HG03039 (cell line): ENCODE measurements at regions not wholly inside any gene's neighbourhood (a gene's known extent, or its start where the extent isn't known, plus 50 kb on each side); places are given as distances from the start of the nearest gene placed in this dataset.
"Not testable (repeated sequence)": the region's sequence is repeated elsewhere in the genome, so short reads cannot be mapped to it uniquely, and the experiment has no call there.

Source experiments
- ATAC-seq: cut with Tn5 transposase; IDR thresholded peaks from one replicate; pipeline ENCODE4 v1.9.1; 2021; ENCODE audit warnings: mild to moderate bottlenecking, moderate library complexity; ENCODE audit not compliant: unreplicated experiment

DNA sequence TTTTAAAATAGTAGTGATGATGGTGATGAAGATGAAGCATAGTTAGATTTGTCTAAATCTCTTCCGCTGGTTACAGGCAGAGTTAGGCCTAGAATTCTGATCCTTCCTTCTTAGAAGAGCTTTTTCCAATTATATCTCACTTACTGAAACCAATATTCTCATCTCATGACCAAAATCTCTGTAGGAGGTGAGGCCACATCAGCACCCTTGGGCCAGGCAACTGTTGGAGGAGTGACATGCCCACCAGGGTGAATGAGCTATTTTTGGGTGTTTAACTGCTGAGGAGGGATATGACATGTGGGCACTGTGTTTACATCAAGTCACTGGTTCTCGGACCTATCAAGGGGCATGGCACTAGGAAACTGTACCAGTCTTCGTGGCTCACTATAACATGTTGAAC, 102.2 kb upstream of the SLC24A3 start:
- ATAC-seq = no peak

- ATAC-seq = no peak
Observed at GRCh38 chr20:19110881-19111460, 101.5 kb upstream of the SLC24A3 start.

DNA sequence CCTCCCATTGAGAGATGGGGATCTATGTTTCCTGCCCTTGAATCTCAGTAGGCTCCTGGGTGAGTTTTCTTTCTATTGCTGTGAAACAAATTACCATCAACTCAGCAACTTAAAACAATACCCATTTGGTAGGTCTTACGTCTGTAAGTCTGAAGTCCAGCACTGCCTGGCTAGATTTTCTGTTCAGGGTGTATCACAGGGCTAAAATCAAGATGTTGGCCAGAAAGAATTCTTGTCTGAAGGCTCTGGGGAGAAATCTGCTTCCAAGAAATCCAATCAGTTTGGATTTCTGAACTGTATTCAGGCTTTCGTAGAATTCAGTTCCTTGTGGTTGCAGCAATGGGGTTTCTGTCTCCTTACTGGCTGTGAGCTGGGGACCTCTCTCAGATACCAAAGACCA, 99.6 kb upstream of the SLC24A3 start:
- no peak for ATAC-seq

DNA sequence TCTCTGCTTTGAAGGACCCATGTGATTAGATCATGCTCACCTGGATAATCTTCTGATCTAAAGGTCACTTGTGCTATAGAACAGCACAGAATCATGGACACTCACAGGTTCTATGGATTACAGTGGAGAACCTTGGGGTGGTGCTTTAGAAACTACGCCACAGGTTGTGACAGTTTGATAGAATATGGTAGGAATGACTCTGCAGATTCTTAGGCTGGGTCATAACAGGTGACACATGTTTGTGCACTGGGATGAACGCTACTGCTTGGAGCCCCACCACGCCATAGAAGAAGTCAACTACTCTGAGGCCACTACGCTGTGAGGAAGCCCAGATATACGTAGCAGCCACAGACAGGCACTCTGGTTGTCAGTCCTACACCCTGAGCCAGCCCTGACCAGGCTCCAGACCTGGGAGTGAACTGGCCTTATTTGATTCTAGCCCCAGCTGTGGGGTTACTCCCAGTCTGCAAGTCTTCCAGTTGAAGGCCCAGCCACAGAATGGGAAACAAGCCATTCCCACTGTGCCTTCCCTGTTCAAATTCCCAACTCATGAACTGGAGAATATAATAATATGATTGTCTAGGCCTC, 99.0 kb upstream of the SLC24A3 start:
- ATAC-seq = no peak

DNA sequence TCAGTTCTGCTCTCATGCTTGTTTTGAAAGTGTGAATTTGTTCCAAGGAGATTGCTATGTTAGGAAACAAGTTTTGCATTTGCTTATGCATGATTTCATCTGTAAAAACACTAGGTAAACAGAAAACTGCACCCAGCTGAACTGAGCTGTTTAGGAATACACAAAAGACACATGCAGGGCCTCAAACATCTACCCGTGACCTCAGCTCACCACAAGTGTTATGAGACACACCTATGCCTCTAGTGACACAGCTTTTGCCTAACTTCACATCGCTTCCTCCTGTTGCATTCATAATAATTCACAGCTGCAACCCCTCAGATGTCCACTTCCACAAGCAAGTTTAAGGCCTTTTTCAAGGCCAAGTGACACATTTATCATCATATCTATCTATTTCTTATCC, 98.0 kb upstream of the SLC24A3 start:
- ATAC-seq = no peak

GRCh38 chr20:19115581-19115980, 96.9 kb upstream of the SLC24A3 start:
- ATAC-seq = no peak

DNA sequence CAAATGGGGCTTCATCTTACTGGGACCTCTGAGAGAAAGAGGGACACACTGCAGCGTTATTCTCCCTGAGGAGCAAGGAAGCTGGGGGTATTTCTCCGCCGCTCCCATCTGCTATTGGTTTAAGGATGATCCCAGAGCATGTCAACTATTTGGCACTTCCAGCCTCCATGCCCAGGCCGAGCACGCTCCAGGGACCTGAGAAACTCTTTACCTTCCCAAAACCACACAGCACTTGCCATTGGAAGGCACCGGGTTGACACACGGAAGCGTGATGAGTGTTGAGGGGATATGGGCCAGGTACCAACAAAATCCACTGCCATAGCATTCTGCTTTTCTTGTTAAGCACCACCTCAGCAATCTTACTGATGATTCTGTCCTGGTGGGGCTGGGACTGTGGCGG, 92.4 kb upstream of the SLC24A3 start:
- ATAC-seq = no peak

DNA sequence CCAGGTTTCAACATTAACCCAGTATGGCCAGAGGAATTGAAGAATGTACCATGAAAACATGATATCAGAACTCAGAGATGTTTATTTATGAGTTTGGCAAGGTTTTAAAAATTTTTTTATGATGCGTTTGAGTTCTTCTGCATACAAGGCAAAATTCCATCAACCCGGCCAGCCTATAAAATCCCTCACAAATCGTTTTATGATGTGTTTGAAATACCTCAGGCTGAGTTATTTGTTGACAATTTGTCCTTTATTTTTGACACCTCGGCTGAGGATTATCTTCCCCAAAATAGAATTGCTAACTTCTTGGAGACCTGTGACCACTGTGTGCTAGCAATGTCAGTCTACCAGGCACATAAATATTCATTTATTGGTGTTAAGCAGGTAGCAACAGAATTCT, 91.9 kb upstream of the SLC24A3 start:
- no peak for ATAC-seq

DNA sequence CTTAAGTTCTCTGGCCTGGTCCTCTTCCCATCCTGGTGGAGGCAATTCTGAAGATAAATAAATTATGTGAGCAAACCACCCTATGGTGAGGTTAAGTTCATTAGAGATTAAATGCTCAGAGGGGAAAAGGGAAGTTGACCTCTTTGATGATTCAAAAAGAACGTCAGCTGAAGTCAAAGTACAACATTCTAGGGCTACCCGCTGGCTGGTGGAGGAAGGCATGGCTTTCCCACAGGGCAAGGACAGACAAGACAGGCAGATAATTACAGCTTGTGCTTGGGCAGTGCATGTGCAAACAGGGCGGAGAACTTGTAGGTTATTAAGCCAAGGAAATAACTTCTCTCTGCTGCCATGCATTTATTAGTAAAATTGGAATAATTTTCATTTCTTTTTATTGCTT, 91.0 kb upstream of the SLC24A3 start:
- ATAC-seq = no peak

DNA sequence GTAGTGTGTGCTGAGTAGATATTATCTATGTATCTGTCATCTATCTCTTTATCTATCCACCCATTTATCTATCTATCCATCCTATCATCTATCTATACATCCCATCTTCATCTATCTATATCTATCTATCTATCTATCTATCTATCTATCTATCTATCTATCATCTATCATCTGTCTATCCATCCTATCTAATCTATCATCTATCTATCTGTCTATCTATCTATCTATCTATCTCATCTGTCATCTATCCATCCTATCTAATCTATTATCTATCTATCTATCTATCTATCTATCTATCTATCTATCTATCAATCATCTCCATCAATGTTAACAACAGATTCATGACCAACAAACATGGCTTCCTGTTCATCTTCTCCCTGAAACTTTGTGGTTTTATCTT, 90.5 kb upstream of the SLC24A3 start:
- ATAC-seq = no peak

GRCh38 chr20:19122395-19122794, 90.0 kb upstream of the SLC24A3 start:
- ATAC-seq = no peak

DNA sequence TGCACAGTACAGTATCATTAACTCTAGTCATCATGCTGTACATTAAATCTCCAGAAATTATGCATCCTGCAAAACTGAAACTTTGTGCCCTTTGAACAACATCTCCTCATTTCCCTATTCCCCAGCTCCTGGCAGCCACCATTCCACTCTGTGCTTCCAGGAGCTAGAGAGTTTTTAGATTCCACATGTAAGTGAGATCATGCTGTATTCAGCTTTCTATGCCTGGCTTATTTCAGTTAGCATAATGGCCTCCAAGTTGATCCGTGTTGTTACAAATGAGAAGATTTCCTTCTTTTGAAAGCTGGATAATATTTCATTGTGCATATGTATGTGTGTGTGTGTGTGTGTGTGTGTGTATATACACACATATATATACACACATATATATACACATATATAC, 86.9 kb upstream of the SLC24A3 start:
- no peak for ATAC-seq

GRCh38 chr20:19129306-19129705, 83.1 kb upstream of the SLC24A3 start:
- ATAC-seq = no peak

- no peak for ATAC-seq
Observed at GRCh38 chr20:19129976-19130612, 82.3 kb upstream of the SLC24A3 start.

DNA sequence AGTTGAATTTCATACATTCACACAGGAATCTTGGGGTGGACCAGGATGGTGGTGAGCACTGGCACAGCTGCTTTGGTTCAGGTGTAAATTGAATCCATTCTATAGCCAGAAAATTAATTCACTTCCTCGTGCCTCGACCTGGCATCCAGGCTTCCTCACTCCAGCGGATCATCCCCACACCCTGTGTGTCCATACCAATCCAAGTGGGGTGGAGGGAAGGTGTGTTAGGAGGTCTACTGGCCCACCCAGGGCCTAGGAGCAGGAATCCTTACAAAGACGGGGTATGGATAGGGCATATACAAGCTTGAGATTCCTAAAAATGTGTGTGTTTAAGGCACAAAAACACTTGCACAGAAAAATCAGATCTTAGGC, 81.8 kb upstream of the SLC24A3 start:
- no peak for ATAC-seq

DNA sequence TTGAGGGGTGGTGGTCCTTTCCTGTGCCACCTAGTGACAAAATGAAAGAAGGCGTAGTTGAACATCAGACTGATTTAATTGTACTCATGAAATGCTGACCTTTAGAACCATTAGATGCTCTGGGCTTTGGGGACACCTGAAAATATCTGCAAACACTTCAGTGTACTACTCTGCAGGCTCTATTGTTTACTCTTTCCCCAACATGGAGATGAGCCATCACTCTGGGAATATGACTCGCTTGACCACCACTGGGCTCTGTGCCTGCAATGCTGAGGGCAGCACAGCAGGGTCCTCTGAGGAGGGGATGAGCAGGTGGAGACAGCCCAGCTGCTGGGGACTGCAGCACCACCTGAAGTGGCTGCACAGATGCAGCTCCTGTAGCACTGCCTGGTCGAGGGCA, 74.8 kb upstream of the SLC24A3 start:
- ATAC-seq = no peak

DNA sequence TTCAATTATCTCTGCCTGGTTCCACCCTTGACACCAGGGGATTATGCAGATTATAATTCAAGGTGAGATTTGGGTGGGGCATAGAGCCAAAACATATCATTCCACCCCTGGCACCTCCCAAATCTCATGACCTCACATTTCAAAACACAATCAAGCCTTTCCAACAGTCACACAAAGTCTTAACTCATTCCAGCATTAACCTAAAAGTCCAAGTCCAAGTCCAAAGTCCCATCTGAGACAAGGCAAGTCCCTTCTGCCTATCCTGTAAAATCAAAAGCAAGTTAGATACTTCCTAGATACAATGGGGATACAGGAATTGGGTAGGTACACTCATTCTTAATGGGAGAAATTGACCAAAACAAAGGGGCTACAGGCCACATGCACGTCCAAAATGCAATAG, 73.7 kb upstream of the SLC24A3 start:
- ATAC-seq = no peak

GRCh38 chr20:19139584-19139983, 72.9 kb upstream of the SLC24A3 start:
- not testable (repeated sequence) for ATAC-seq

DNA sequence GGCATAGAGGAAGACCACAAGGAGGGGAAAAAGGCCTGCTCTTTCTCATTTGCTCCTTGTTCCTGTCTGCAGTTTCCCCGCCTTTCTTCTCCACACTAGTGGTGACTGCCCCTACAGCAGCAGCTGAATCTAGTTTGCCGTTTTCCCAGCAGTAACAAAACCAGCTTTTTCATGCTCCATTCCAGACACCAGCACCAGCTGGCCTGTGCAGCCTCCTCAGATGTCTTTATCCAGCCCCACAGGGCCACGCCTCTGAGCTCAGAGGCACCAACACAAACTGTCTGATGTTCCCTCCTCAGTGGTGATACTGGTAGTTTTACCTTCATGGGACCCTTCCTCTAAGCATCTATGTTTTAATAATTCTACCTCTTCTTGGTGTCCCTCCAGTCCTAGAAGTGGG, 70.4 kb upstream of the SLC24A3 start:
- no peak for ATAC-seq

DNA sequence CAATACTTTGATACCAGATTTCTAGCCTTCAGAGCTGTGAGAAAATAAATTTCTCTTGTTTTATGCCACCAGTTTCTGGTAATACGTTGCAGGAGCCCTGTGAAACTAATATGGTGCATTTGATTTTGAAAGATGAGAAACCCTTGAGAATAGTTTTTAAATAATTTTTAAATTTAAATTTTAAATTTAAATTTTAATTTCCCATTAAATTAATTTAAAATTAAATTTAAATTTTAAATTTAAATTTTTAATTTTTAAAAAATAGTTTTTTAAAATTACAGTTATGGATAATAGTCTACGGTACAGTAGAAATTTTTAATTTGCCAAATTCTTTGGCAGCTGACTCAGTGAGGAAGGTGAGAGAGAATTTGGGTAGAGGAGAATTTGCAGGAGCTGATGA, 68.6 kb upstream of the SLC24A3 start:
- ATAC-seq = no peak

DNA sequence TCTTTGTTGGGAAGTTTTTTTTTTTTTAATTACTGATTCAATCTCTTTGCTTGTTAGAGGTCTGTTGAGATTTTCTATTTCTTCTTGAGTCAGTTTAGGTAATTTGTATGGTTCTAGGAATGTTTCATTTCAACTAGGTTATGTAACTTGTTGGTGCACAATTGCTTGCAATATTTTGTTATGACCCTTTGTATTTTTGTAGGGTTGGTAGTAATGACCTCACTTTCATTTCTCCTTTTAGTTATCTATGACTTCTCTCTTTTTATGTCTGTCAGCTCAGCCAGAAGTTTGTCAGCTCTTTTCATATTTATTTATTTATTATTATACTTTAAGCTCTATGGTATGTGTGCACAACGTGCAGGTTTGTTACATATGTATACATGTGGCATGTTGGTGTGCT, 51.1 kb upstream of the SLC24A3 start:
- ATAC-seq = no peak
